Activated CD4-positive, alpha-beta T cell treated with anti-CD3 and anti-CD28 coated beads for 1 hour (primary cell): ENCODE measurements at regions not wholly inside any gene's neighbourhood (a gene's known extent, or its start where the extent isn't known, plus 50 kb on each side); places are given as distances from the start of the nearest gene placed in this dataset.

Source experiments
- DNase-seq: peaks from one replicate; pipeline ENCODE4 v3.0.0-alpha.2; 2020

GRCh38 chr2:43051338-43051737 is 175.1 kb downstream of the ZFP36L2 start:
- DNase-seq: no peak

GRCh38 chr2:43050866-43051265 is 175.5 kb downstream of the ZFP36L2 start:
- no peak for DNase-seq

GRCh38 chr2:43049836-43050801 is 176.3 kb downstream of the ZFP36L2 start:
- no peak for DNase-seq

GRCh38 chr2:43047187-43047780 is 179.1 kb downstream of the ZFP36L2 start:
- no peak for DNase-seq

- no peak for DNase-seq
These were observed 180.5 kb downstream of the ZFP36L2 start for GRCh38 chr2:43045866-43046265.

GRCh38 chr2:43044093-43044681 is 182.2 kb downstream of the ZFP36L2 start:
- no peak for DNase-seq

- no peak for DNase-seq
These were observed 182.9 kb downstream of the ZFP36L2 start for GRCh38 chr2:43043553-43043870.

GRCh38 chr2:43041661-43042360 is 184.6 kb downstream of the ZFP36L2 start:
- DNase-seq: no peak

- no peak for DNase-seq
These were observed 185.2 kb downstream of the ZFP36L2 start for GRCh38 chr2:43041173-43041591.

- no peak for DNase-seq
These were observed 186.1 kb downstream of the ZFP36L2 start for GRCh38 chr2:43040084-43040854.

- no peak for DNase-seq
These were observed 186.9 kb downstream of the ZFP36L2 start for GRCh38 chr2:43039376-43040080.

GRCh38 chr2:43038696-43039094 is 187.7 kb downstream of the ZFP36L2 start:
- DNase-seq: no peak

- DNase-seq: no peak
These were observed 188.2 kb downstream of the ZFP36L2 start for GRCh38 chr2:43038034-43038695.

GRCh38 chr2:43035922-43036321 is 190.5 kb downstream of the ZFP36L2 start:
- DNase-seq: no peak

GRCh38 chr2:43034921-43035320 is 191.5 kb downstream of the ZFP36L2 start:
- DNase-seq: no peak

GRCh38 chr2:43034242-43034619 is 192.2 kb downstream of the ZFP36L2 start:
- no peak for DNase-seq

- DNase-seq: no peak
These were observed 192.8 kb downstream of the ZFP36L2 start for GRCh38 chr2:43033466-43034241.

GRCh38 chr2:43033016-43033270 is 193.5 kb downstream of the ZFP36L2 start:
- DNase-seq: no peak

GRCh38 chr2:43032213-43033015 is 194.0 kb downstream of the ZFP36L2 start:
- DNase-seq: no peak
